ENCODE measurements at regions not wholly inside any gene's neighbourhood (a gene's known extent, or its start where the extent isn't known, plus 50 kb on each side); places are given as distances from the start of the nearest gene placed in this dataset.

DNA sequence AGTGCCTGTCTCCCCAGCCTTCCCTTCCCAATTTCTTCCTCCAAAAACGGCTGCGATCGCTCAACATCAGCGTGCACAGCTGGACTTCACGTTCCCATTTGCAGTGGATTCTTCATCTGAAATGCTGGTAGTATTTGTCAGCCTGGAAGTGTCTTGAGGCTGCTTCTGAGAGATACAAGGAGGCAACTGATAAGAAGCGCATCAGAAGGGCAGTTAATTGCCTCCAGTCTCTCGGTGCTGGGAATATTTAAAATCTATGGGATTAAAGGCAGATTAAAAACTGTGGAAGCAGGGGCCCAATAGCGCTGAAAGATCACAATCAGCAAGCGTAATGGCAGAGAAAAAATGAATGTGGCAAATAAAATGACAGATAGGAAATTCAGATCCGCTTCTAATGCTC lies 450.0 kb downstream of the GATA3 start:
- DNase-seq: no peak

GRCh38 chr10:8507156-8507555 lies 452.7 kb downstream of the GATA3 start:
- DNase-seq: no peak

DNA sequence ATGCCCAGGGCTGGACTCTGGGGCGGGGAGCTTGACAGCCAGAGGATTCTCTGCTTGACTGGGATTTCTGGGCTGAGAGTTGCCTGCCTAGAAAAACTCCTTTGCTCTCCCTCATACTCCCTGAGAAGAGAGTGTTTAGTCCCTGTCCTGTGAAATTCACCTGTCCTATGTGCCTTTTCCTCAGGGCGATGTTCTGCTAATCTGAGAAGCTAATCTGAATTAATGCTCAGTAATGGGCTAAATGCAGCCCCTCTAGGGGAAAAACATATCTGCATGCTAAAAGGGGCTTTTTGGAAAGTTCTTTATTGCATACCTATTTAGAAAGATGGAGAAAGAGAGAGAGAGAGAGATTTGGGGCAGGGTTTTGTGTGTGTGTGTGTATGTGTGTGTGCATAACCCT lies 454.4 kb downstream of the GATA3 start:
- DNase-seq: no peak

DNA sequence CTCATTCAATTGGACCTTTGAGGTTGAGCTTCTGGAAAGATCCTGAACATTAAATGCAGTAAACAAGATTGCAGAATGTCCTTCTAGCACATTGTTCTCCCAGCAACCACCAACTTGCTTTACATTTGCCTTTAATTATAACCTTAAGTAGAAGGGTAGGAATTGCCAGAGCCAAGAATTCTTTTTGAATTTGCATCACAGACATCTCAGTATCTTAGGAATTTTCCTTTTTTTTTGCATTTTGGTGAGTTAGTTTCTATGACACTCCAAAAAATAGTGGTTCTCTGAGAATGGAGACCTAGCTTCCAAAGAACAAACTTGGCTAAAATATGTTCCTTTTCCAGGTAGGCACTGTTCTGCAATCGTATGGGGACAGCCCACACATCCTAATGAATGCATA lies 456.0 kb downstream of the GATA3 start:
- no peak for DNase-seq

GRCh38 chr10:8511026-8511425 lies 456.5 kb downstream of the GATA3 start:
- no peak for DNase-seq

- peak; percentile 10 for DNase-seq
Observed at GRCh38 chr10:8513155-8514147, 459.0 kb downstream of the GATA3 start.

GRCh38 chr10:8520382-8520781 lies 465.9 kb downstream of the GATA3 start:
- DNase-seq: no peak

GRCh38 chr10:8527773-8528172 lies 473.3 kb downstream of the GATA3 start:
- DNase-seq: no peak

DNA sequence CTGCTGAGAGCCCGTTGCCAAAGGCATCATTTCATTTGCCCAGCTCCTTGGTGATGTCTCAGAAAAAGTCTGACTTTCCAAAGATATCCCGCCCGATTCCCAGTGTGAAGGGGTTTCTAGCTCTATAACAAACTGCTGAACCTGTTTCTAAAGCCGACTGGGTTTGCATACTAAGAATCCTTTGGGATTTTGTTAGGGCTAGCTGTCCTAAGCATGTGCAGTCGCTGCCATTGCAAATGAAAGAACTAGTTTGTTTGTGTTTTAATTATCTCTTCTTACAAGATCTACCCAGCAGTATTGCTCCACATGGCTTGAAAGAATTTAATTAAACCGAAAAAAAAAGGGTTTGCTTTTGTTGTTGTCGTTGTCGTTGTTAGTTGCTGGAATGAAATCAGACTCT lies 476.6 kb downstream of the GATA3 start:
- no peak for DNase-seq

DNA sequence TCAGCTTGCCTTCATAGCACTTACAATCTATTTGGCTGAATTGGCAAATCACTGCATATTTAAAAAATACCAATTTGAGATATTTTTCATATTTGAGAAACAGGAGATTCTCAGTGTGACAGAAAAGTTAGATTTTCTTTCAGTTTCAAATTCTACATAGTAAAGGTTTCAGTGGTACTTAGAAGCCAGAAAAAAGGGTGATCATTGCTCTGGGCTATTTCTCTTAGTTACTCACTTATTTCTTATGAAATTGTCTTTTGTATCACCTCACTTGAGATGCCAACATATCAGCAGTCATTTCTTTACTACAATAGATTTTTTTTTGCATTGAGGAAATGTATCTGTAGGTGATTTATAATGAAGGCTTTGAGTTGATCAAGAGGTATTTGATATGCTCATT lies 478.2 kb downstream of the GATA3 start:
- DNase-seq: no peak

DNA sequence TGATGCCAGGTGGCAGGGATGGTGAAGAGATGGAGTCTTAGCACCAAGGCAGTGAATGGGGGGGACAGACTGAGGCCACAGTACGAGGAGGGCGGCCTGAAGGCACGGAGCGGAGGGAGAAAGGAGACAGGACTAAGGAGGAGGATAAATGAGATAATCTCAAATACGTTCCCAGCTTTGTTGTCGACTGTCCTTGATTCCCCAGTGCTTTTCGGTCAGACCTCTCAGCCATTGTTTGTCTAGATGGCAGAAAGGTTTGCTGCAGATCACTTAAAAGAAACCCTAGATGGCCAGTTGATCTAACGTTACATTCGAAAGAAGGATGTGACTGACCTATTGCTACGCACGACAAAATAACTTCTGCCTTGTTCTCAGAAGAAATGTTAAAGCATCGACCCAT lies 479.0 kb downstream of the GATA3 start:
- no peak for DNase-seq

DNA sequence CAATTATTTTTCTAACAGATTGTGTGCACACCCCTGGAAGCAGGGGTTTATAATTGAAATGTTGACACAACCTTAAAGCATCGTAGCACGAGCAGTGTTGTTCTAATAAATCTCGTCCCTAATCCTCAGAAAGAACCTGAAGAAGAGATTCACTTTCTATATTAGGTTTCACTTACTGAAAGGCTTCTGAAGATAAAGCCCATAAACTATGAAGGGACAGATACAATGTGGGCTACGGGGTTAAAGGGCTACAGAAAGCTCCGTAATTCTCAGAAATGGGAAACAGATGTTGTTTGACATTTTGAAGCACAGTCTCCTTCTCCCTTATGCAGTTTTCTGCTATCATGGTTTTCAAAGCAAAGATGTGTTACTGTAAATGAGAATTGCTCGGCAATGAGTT lies 479.6 kb downstream of the GATA3 start:
- no peak for DNase-seq

GRCh38 chr10:8534891-8535290 lies 480.4 kb downstream of the GATA3 start:
- no peak for DNase-seq

DNA sequence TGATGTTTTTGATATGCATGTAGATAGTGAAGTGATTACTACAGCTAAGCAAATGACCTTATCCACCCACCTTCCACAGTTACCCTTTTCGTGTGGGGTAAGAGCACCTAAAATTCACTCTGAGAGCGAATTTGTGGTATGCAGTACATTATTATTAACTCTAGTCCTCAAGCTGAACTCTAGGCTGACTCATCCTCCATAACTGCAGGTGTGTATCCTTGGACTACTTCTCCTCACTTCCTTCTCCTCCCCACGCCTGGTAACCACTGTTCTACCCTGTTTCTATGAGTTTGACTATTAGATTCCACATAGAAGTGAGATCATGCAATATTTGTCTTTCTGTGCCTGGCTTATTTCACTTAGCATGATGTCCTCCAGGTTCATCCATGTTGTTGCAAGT lies 484.6 kb downstream of the GATA3 start:
- no peak for DNase-seq

- DNase-seq: no peak
Observed at GRCh38 chr10:8543361-8544056, 489.0 kb downstream of the GATA3 start.

DNA sequence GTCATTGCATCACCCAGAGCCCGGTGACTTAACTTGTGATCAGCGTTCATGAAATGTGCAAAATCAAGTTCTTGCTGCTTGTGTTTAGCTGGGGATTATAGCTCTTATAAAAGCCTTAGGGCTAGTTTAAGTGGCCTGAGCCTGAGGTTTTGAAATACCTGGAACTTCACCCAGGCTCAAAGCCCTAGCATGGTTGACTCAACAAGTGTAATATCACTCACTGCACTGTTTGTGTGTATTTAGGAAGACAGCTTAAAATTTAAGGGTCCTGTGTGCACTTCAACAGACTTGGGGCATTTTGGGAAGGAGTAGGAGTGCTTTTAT lies 489.5 kb downstream of the GATA3 start:
- no peak for DNase-seq

DNA sequence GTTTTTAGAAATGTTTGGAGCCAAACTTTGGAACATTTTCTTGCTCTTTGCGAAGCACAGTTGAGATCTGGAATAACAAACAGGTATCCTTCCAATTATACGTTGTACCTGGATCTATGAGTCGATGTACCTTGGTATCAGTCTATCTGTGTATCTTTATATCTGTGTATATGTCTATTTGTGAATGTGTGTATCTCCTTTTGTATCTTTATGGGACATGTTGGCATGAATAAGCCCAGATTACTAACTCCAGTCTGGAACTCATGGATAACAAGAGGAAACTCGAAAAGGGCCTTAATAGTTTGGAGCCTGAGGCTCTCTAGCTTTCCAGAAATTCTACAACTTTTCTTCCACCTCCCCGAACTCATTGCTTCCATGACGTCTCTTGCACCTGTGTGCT lies 490.0 kb downstream of the GATA3 start:
- DNase-seq: no peak

- DNase-seq: no peak
Observed at GRCh38 chr10:8554574-8554973, 500.1 kb downstream of the GATA3 start.

- DNase-seq: no peak
Observed at GRCh38 chr10:8556321-8556720, 501.8 kb downstream of the GATA3 start.

DNA sequence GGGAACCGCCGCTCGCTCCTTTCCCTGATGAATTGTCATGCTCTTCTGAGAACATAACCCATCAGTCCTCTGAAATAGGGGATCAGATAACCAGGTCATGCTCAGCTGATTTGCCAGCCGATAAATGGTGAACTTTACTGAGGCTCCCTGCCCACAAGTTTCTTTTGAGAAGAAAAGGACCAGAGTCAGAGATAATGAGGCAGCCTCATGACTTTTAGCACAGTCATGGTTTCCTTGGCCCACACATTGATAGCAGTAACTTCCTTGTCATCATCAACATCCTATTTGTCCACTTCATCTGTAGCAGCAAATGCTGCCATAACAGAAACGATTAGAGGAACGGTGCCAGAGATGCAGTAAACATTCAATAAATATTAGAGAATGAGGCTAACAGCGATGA lies 509.0 kb downstream of the GATA3 start:
- DNase-seq: no peak

DNA sequence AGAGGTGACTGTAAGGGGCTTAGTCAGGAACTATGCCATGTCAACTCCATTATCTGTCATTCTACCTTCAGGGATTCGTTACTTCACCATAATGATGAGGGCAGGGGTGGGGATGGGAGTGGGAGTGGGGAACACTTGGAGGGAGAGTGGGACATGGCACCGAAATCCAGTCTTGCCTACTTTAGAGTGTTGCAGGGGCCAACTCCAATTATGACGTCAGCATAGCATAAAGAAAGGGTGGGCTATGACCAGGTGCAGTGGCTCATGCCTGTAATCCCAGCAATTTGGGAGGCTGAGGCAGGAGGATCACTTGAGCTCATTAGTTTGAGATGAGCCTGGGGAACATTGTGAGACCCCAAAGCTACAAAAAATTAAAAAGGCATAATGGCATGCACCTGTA lies 512.2 kb downstream of the GATA3 start:
- DNase-seq: no peak

- DNase-seq: no peak
Observed at GRCh38 chr10:8568401-8568800, 513.9 kb downstream of the GATA3 start.

DNA sequence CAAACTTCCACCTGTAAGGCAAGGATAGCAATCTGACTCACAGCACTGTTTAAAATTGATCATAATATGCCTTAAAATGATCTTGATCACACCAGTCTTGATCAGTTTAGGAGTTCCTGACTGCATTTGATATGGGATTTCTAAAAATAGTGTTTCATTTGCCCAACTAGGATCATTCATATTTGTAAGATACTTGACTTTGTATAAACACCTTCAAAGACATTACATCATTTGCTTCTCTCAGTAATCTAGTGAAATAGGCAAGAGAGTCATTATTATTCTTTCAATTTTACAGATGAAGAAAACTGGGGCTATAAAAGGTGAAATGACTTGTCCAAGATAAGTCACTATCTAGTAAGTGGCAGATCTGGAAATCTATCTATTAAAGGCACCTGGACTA lies 521.1 kb downstream of the GATA3 start:
- DNase-seq: no peak

DNA sequence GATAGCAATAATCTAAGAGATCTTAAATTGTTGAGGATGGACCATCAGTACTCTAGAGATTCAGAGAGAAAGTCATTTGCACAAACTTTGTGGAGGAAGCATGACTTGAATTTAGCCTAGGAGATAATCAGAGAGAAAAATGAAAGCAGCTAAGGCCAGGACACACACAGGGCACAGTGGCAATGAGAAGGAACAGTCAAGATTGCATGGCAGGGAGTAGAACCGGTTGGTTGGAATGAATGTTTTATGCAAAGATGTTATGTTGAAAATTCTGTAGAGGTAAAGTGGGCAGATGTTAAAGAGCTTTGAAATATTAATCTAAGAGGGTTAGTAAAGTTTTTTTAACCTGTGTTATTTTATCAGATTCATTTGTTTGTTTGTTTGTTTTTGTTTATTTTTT lies 521.8 kb downstream of the GATA3 start:
- no peak for DNase-seq

- no peak for DNase-seq
Observed at GRCh38 chr10:8576911-8577310, 522.4 kb downstream of the GATA3 start.

Data from DMS53 (cell line).